ENCODE measurements at regions not wholly inside any gene's neighbourhood (a gene's known extent, or its start where the extent isn't known, plus 50 kb on each side); places are given as distances from the start of the nearest gene placed in this dataset.

DNA sequence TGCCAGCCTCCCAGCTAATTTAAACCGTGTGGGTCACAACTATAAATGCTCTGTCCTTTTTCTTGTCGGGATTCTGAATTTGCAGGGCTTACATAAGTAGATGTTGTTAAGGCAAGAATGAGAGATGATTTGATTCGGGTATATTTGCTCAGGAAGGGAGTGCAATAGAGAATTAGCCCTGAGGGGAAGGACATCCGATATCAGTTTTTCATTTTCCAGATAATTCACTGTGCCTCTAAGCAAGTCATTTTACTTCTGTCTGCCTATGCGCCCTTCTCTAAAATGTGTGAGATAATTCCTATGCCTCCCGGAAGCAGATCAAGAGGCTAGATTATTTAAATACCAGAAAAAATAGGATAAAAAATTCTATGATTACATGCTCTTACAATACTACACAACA, 300.5 kb downstream of the RMST start:
- ATAC-seq (ENCODE audit: low read depth): no peak
- Histone ChIP-seq H3K36me3 (replicated peaks in 1 of 2; ENCODE audit: control extremely low read depth in 1 of 2, control insufficient read depth in 1 of 2, extremely low read depth in 1 of 2, insufficient read depth in 2 of 2, low read length in 1 of 2) (no peaks in the 10 kb centered on the region), H3K79me2 (ENCODE audit: control insufficient read depth, insufficient read depth, low read length) (no peaks in the 10 kb centered on the region), H3K9ac (ENCODE audit: low read length) (no peak overlapping the region), H3K4me2 (replicated peaks; ENCODE audit: low read depth, low read length, poor library complexity, severe bottlenecking) (no peak overlapping the region), H3K27ac (ENCODE audit: low read length in 2 of 2) (no peak overlapping the region), H3K4me3 (ENCODE audit: control extremely low read depth in 1 of 5, extremely low read depth in 1 of 5, insufficient read depth in 1 of 5, low read depth in 2 of 5, low read length in 4 of 5) (no peak overlapping the region), H4K20me1 (ENCODE audit: control insufficient read depth, insufficient read depth, low read length, poor library complexity, severe bottlenecking) (no peaks in the 10 kb centered on the region), H3K9me3 (ENCODE audit: control extremely low read depth in 1 of 3, control insufficient read depth in 2 of 3, insufficient read depth in 1 of 3, low read length in 2 of 3) (no peaks in the 10 kb centered on the region), H3K27me3 (replicated peaks in 1 of 4; ENCODE audit: control extremely low read depth in 1 of 4, control insufficient read depth in 3 of 4, insufficient read depth in 4 of 4, low read length in 3 of 4) (no peaks in the 10 kb centered on the region), H2AFZ (ENCODE audit: insufficient read depth, low read depth, low read length, poor library complexity, severe bottlenecking) (no peak overlapping the region), H3K4me1 (ENCODE audit: control insufficient read depth in 2 of 2, insufficient read depth in 2 of 2, low read length in 2 of 2) (no peaks in the 10 kb centered on the region)
- ChIA-PET CTCF (no interaction called here), POLR2A (no interaction called here)
- TF ChIP-seq EZH2 (IDR thresholded peaks at IDR 0.05; ENCODE audit: borderline replicate concordance, insufficient read depth, low read depth, low read length, poor library complexity, severe bottlenecking): no peak
- TF ChIP-seq, protein P1, sequence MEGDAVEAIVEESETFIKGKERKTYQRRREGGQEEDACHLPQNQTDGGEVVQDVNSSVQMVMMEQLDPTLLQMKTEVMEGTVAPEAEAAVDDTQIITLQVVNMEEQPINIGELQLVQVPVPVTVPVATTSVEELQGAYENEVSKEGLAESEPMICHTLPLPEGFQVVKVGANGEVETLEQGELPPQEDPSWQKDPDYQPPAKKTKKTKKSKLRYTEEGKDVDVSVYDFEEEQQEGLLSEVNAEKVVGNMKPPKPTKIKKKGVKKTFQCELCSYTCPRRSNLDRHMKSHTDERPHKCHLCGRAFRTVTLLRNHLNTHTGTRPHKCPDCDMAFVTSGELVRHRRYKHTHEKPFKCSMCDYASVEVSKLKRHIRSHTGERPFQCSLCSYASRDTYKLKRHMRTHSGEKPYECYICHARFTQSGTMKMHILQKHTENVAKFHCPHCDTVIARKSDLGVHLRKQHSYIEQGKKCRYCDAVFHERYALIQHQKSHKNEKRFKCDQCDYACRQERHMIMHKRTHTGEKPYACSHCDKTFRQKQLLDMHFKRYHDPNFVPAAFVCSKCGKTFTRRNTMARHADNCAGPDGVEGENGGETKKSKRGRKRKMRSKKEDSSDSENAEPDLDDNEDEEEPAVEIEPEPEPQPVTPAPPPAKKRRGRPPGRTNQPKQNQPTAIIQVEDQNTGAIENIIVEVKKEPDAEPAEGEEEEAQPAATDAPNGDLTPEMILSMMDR (IDR thresholded peaks at IDR 0.05): no peak
- H3K27me3 Mint-ChIP-seq: no peaks in the 10 kb centered on the region
- intact Hi-C loops (cut with micrococcal nuclease): no loop called here
- H3K4me1 Mint-ChIP-seq: no peaks in the 10 kb centered on the region
- no peak overlapping the region for H3K27ac Mint-ChIP-seq
- no peak overlapping the region for H3K4me3 Mint-ChIP-seq
- no peaks in the 10 kb centered on the region for H3K9me3 Mint-ChIP-seq (ENCODE audit: insufficient read depth)
- DNase-seq: no peak
- 84% methylated on average over 3 of the region's 6 CpGs for WGBS (ENCODE audit: insufficient coverage)

DNA sequence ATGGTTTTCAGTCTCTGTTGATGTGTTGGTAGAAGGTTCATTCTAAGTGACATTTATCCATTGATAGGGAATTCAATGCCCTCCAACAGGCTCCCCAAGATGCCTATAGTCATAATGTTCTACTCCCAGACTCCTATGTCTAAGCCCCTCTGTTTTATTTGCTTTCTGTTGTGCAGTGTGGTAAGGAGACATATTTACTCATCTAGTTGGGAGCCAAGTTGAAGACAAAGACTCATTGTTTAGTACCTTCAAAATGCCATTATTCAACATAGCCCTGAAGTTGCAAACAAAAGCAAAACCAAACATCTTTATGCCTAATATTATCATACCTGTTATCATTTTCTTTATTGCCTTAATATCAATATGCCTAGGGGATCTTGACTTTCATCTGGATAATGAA, 302.1 kb downstream of the RMST start:
- no peaks in the 10 kb centered on the region for H3K27me3 Mint-ChIP-seq

More for the DNA sequence above, 302.1 kb downstream of the RMST start:
- intact Hi-C loops (cut with micrococcal nuclease): no loop called here
- H3K27ac ChIP-seq (ENCODE audit: low read length in 2 of 2): no peak overlapping the region
- no peak overlapping the region for H3K4me2 ChIP-seq (replicated peaks; ENCODE audit: low read depth, low read length, poor library complexity, severe bottlenecking)
- no peak overlapping the region for H3K9ac ChIP-seq (ENCODE audit: low read length)
- no peaks in the 10 kb centered on the region for H3K4me1 Mint-ChIP-seq
- H3K4me3 Mint-ChIP-seq: no peak overlapping the region
- ATAC-seq (ENCODE audit: low read depth) (no peak), DNase-seq (no peak)
- H3K4me3 ChIP-seq (ENCODE audit: control extremely low read depth in 1 of 5, extremely low read depth in 1 of 5, insufficient read depth in 1 of 5, low read depth in 2 of 5, low read length in 4 of 5): no peak overlapping the region
- H3K4me1 ChIP-seq (ENCODE audit: control insufficient read depth in 2 of 2, insufficient read depth in 2 of 2, low read length in 2 of 2): no peaks in the 10 kb centered on the region
- H3K9me3 ChIP-seq (ENCODE audit: control extremely low read depth in 1 of 3, control insufficient read depth in 2 of 3, insufficient read depth in 1 of 3, low read length in 2 of 3): no peaks in the 10 kb centered on the region
- TF ChIP-seq EZH2 (IDR thresholded peaks at IDR 0.05; ENCODE audit: borderline replicate concordance, insufficient read depth, low read depth, low read length, poor library complexity, severe bottlenecking): no peak
- TF ChIP-seq, protein P1 (IDR thresholded peaks at IDR 0.05): no peak
- no peaks in the 10 kb centered on the region for H3K36me3 ChIP-seq (replicated peaks in 1 of 2; ENCODE audit: control extremely low read depth in 1 of 2, control insufficient read depth in 1 of 2, extremely low read depth in 1 of 2, insufficient read depth in 2 of 2, low read length in 1 of 2)
- no peaks in the 10 kb centered on the region for H3K27me3 ChIP-seq (replicated peaks in 1 of 4; ENCODE audit: control extremely low read depth in 1 of 4, control insufficient read depth in 3 of 4, insufficient read depth in 4 of 4, low read length in 3 of 4)
- H3K9me3 Mint-ChIP-seq (ENCODE audit: insufficient read depth): no peaks in the 10 kb centered on the region
- no peaks in the 10 kb centered on the region for H3K79me2 ChIP-seq (ENCODE audit: control insufficient read depth, insufficient read depth, low read length)
- no peaks in the 10 kb centered on the region for H4K20me1 ChIP-seq (ENCODE audit: control insufficient read depth, insufficient read depth, low read length, poor library complexity, severe bottlenecking)
- no peak overlapping the region for H3K27ac Mint-ChIP-seq
- CTCF ChIA-PET: no interaction called here
- POLR2A ChIA-PET: no interaction called here
- no peak overlapping the region for H2AFZ ChIP-seq (ENCODE audit: insufficient read depth, low read depth, low read length, poor library complexity, severe bottlenecking)
